ENCODE measurements at regions not wholly inside any gene's neighbourhood (a gene's known extent, or its start where the extent isn't known, plus 50 kb on each side); places are given as distances from the start of the nearest gene placed in this dataset.

DNA sequence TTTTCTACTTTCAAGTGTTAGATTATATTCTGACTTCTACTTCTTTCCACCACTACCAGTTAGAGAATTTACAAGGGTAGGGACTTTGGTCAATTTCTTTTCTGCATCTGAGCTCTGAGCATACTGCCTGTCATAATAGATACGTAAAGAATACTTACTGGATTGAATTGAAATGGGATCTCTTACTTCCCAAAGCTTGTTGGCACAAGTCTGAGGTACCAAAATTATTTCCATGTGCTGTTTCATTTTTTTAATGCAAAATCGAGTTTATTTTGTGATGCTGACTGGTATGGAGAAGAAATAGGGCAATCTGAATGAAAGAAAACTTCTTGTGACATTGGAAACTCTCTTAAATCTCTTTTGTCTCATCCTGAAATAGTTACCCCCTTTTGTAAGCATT is 428.9 kb downstream of the SPATA31D1 start:
- TF ChIP-seq, protein P1, sequence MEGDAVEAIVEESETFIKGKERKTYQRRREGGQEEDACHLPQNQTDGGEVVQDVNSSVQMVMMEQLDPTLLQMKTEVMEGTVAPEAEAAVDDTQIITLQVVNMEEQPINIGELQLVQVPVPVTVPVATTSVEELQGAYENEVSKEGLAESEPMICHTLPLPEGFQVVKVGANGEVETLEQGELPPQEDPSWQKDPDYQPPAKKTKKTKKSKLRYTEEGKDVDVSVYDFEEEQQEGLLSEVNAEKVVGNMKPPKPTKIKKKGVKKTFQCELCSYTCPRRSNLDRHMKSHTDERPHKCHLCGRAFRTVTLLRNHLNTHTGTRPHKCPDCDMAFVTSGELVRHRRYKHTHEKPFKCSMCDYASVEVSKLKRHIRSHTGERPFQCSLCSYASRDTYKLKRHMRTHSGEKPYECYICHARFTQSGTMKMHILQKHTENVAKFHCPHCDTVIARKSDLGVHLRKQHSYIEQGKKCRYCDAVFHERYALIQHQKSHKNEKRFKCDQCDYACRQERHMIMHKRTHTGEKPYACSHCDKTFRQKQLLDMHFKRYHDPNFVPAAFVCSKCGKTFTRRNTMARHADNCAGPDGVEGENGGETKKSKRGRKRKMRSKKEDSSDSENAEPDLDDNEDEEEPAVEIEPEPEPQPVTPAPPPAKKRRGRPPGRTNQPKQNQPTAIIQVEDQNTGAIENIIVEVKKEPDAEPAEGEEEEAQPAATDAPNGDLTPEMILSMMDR (IDR thresholded peaks at IDR 0.05; ENCODE audit: poor library complexity, severe bottlenecking) = no peak
- no peak for TF ChIP-seq POLR2AphosphoS5 (IDR thresholded peaks at IDR 0.05)
- TF ChIP-seq SMC3 (conservative IDR thresholded peaks at IDR 0.05; ENCODE audit: poor library complexity) = no peak
- no peak for TF ChIP-seq EZH2 (IDR thresholded peaks at IDR 0.05; ENCODE audit: borderline replicate concordance, insufficient read depth, low read length, poor library complexity, severe bottlenecking)
- no peak for TF ChIP-seq RAD21 (conservative IDR thresholded peaks at IDR 0.05)
- no peak for TF ChIP-seq MXI1 (conservative IDR thresholded peaks at IDR 0.05; ENCODE audit: poor library complexity, severe bottlenecking)
- no peak for TF ChIP-seq EP300 (conservative IDR thresholded peaks at IDR 0.05; ENCODE audit: poor library complexity, severe bottlenecking)
